Gastrocnemius medialis (tissue), 4 donors: ENCODE measurements at regions not wholly inside any gene's neighbourhood (a gene's known extent, or its start where the extent isn't known, plus 50 kb on each side); places are given as distances from the start of the nearest gene placed in this dataset.

Experiments
- ATAC-seq, 2 donors: fragments of 150-250 bp; one replicate each; pipeline ENCODE4 v1.9.1; 2016
- DNase-seq, 2 donors: peaks; one replicate each; pipeline ENCODE4 v3.0.0-alpha.2; 2019
- H3K27ac ChIP-seq, 4 donors: fragments of 200-600 bp; sonication (generic); 1 replicate in 1 of 4; 2 replicates in 3 of 4; pipeline ENCODE4 v1.5.1; 2016 to 2018; ENCODE audit warnings: mild to moderate bottlenecking in 2 of 4, moderate library complexity in 1 of 4
- H3K27me3 ChIP-seq, 3 donors: fragments of 200-600 bp; sonication (generic) in 2 of 3; 1 replicate in 1 of 3; 2 replicates in 2 of 3; pipeline versions ENCODE4 v1.5.1 to v1.6.0; 2016 to 2019; ENCODE audit warnings: mild to moderate bottlenecking in 1 of 3, moderate library complexity in 1 of 3
- H3K36me3 ChIP-seq, 2 donors: fragments of 200-600 bp; sonication (generic) in 1 of 2; one replicate each; pipeline ENCODE4 v1.5.1; 2017 to 2018
- H3K4me1 ChIP-seq, 2 donors: fragments of 200-600 bp; sonication (generic) in 1 of 2; one replicate each; pipeline ENCODE4 v1.5.1; 2016 to 2017; ENCODE audit warnings: mild to moderate bottlenecking in 2 of 2
- H3K4me3 ChIP-seq, 4 donors: fragments of 200-600 bp; sonication (generic) in 3 of 4; 1 replicate in 1 of 4; 2 replicates in 3 of 4; pipeline ENCODE4 v1.5.1; 2016 to 2019; ENCODE audit warnings: mild to moderate bottlenecking in 2 of 4
- H3K9me3 ChIP-seq, 3 donors: fragments of 200-600 bp; sonication (generic) in 2 of 3; 1 replicate in 1 of 3; 2 replicates in 2 of 3; pipeline ENCODE4 v1.5.1; 2016 to 2019
- CTCF ChIP-seq, 5 experiments: fragments of 450-650 bp in 3 of 5; fragments of 200-600 bp in 2 of 5; sonication (generic) in 2 of 5; IDR thresholded peaks in 4 of 5; conservative IDR thresholded peaks in 1 of 5; 1 replicate in 4 of 5; 2 replicates in 1 of 5; pipeline ENCODE4 v1.5.1; 2016 to 2019; ENCODE audit warnings: antibody characterized with exemption in 5 of 5, mild to moderate bottlenecking in 3 of 5, moderate library complexity in 3 of 5
- POLR2A ChIP-seq, 2 donors: fragments of 450-650 bp; IDR thresholded peaks; one replicate each; pipeline ENCODE4 v1.6.1; 2017; ENCODE audit warnings: antibody characterized with exemption in 2 of 2, mild to moderate bottlenecking in 2 of 2, moderate library complexity in 2 of 2
- in situ Hi-C, 4 donors: fragments of 200-750 bp; cut with MboI; loops; one replicate each; pipeline versions ENCODE4 v1.15.0 to v1.8.0; 2017; ENCODE audit warnings: low sequenced_read_pairs in 4 of 4
- intact Hi-C: fragments of 100-400 bp; cut with DNase I; formaldehyde crosslinking; loops from one replicate; pipeline ENCODE4 v1.15.1; 2023; ENCODE audit warnings: low total_unique reads

DNA sequence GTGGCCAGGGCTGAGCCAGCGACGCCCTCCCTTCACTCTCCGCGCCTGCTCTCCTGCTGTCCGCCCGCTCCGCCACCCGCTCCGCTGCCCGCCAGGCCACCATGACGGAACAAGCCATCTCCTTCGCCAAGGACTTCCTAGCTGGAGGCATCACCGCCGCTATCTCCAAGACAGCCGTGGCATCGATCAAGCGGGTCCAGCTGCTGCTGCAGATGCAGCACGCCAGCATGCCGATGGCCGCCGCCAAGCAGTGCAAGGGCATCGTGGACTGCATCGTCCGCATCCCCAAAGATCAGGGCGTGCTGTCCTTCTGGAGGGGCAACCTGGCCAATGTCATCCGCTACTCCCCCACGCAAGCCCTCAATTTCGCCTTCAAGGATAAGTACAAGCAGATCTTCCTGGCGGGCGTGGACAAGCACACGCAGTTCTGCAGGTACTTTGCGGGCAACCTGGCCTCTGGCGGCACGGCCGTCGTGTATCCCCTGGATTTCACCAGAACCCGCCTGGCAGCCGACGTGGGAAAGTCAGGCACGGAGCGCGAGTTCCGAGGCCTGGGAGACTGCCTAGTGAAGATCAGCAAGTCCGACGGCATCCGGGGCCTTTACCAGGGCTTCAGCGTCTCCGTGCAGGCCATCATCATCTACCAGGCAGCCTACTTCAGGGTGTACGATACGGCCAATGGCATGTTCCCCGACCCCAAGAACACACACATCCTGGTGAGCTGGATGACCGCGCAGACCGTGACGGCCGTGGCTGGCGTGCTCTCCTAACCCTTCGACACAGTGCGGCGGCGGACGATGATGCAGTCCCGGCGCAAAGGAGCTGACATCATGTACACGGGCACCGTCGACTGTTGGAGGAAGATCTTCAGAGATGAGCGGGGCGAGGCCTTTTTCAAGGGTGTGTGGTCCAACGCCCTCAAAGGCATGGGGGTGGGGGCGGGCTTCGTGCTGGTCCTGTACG is 1130.4 kb upstream of the ACO1 start:
- Histone ChIP-seq H3K9me3 (no peaks in the 10 kb centered on the region), H3K36me3 (no peaks in the 10 kb centered on the region), H3K4me3 (no peak overlapping the region), H3K4me1 (no peaks in the 10 kb centered on the region), H3K27ac (no peak overlapping the region), H3K27me3 (no peaks in the 10 kb centered on the region)
- intact Hi-C loops (no loop called here), in situ Hi-C loops (no loop called here)
- TF ChIP-seq CTCF (IDR thresholded peaks at IDR 0.05 in 4 of 5, conservative IDR thresholded peaks at IDR 0.05 in 1 of 5): no peak
- no peak for TF ChIP-seq POLR2A (IDR thresholded peaks at IDR 0.05)
- DNase-seq (no peak), ATAC-seq (no peak)

DNA sequence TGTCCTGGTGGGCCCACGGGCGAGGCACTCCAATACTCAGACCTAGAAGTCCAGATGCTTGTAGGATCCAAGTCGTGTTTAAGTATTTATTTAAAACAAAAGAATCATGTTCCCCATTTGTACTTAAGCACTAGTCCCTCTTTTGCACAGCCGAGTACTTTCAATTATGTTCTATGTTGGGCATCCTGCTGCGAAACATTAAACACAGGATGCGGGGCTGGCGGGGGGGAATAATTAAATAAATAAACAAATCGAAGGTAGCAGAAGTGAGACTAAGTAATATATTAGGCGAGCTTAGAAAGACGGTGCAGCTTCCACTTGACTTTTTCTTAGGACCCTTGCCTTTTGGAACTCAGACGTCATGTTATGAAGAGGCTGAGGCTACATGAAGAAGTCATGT is 1129.2 kb upstream of the ACO1 start:
- in situ Hi-C loops (no loop called here), intact Hi-C loops (no loop called here)
- no peak for DNase-seq
- no peak overlapping the region for H3K4me3 ChIP-seq
- no peaks in the 10 kb centered on the region for H3K36me3 ChIP-seq
- H3K27me3 ChIP-seq: no peaks in the 10 kb centered on the region
- no peak for TF ChIP-seq CTCF (IDR thresholded peaks at IDR 0.05 in 4 of 5, conservative IDR thresholded peaks at IDR 0.05 in 1 of 5)
- no peak for TF ChIP-seq POLR2A (IDR thresholded peaks at IDR 0.05)
- no peaks in the 10 kb centered on the region for H3K9me3 ChIP-seq
- no peaks in the 10 kb centered on the region for H3K4me1 ChIP-seq
- no peak overlapping the region for H3K27ac ChIP-seq
- no peak for ATAC-seq

- no peaks in the 10 kb centered on the region for H3K27me3 ChIP-seq
- H3K4me3 ChIP-seq: no peak overlapping the region
- no peaks in the 10 kb centered on the region for H3K9me3 ChIP-seq
- in situ Hi-C loops (no loop called here), intact Hi-C loops (no loop called here)
- ATAC-seq (no peak), DNase-seq (no peak)
- no peak overlapping the region for H3K27ac ChIP-seq
- H3K36me3 ChIP-seq: no peaks in the 10 kb centered on the region
- no peaks in the 10 kb centered on the region for H3K4me1 ChIP-seq
- TF ChIP-seq POLR2A (IDR thresholded peaks at IDR 0.05) (no peak), CTCF (IDR thresholded peaks at IDR 0.05 in 4 of 5, conservative IDR thresholded peaks at IDR 0.05 in 1 of 5) (no peak)
These were observed 1124.6 kb upstream of the ACO1 start for GRCh38 chr9:31259824-31260223.

DNA sequence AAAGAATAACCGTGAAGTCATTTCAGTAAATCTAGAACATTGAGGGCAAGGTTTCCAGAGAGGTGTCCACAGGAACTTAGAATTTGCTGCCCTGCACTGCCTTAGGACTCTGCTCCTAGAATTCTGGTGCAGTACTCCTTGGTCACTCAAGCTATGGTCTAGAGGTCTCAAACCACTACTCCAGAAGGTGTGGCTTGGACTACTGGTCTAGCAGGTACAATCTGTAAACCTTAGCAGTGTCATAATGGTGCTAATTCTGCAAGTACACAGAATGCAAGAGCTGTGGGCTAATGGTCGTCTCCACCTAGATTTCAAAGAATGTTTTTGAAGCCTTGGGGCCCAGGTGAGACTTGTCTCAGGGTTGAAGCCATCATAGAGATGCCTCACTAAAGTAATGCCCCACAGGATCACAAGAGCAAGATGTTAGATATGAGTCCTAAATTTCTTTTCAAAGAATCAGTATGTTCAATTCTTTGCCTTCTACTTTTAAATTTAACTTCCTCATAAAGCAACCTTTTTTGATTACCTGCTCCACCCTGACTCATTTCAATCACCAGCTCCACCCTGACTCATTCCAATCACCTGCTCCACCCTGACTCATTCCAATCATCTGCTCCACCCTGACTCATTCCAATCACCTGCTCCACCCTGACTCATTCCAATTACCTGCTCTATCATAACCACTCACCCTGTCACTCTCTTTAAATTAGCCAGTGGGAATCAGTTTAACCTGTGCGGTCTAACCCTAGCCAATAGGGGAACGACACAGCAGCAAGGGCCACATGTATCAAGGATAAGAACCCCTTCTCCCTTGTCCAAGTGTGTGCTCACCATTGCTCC is 1111.8 kb upstream of the ACO1 start:
- Histone ChIP-seq H3K4me3 (no peak overlapping the region), H3K27me3 (no peaks in the 10 kb centered on the region), H3K36me3 (no peaks in the 10 kb centered on the region), H3K4me1 (no peaks in the 10 kb centered on the region), H3K9me3 (peaks cover 0 to 4% (median 0%) of the 10 kb centered on the region in 3 donors), H3K27ac (no peak overlapping the region)
- ATAC-seq (no peak), DNase-seq (no peak)
- in situ Hi-C loops: loop anchor here in 1 of 4 donors (10.0 kb wide), 1 partner anchor 58 kb away; no protein-coding TSS in a partner anchor
- intact Hi-C loops: no loop called here
- TF ChIP-seq CTCF (IDR thresholded peaks at IDR 0.05 in 4 of 5, conservative IDR thresholded peaks at IDR 0.05 in 1 of 5): no peak
- no peak for TF ChIP-seq POLR2A (IDR thresholded peaks at IDR 0.05)
